HCT116 (cell line): ENCODE measurements at regions not wholly inside any gene's neighbourhood (a gene's known extent, or its start where the extent isn't known, plus 50 kb on each side); places are given as distances from the start of the nearest gene placed in this dataset.

Experiments used
- ATAC-seq: fragments of 200-7000 bp; cut with Tn5 transposase; 2 replicates; pipeline ENCODE4 v1.9.1; 2020; ENCODE audit warnings: mild to moderate bottlenecking, moderate library complexity
- BruUV-seq: library from RNA; stranded (reverse); fragments of 400-500 nt; replicated peaks from 2 replicates; lab custom pipeline; 2021; lab: Mats Ljungman, UMichigan
- CTCF ChIA-PET: fragments of 300-600 bp; sonication (Branson Sonifier 250); formaldehyde crosslinking; loops from one replicate; lab custom pipeline; 2021; ENCODE audit warnings: antibody characterized with exemption; lab: Charles Lee
- POLR2A ChIA-PET: fragments of 300-600, 350-600 bp; sonication (Branson Sonifier 250); formaldehyde crosslinking; loops from one replicate; lab custom pipeline; 2021; ENCODE audit warnings: antibody characterized with exemption; lab: Charles Lee
- RAD21 ChIA-PET, 2 experiments: fragments of 300-600 bp; sonication (Branson Sonifier 250); formaldehyde crosslinking; loops; one replicate each; lab custom pipeline; 2023; ENCODE audit warnings: low total read pairs in 2 of 2; ENCODE audit not compliant: uncharacterized antibody in 2 of 2, unreplicated experiment in 2 of 2, low non-redundant PET in 1 of 2; lab: Charles Lee
- DNase-seq: peaks from one replicate; pipeline ENCODE4 v3.0.0-alpha.2; 2010; ENCODE audit warnings: low read depth, low spot score
- H2AFZ ChIP-seq: fragments of 200-600 bp; shearing (Covaris generic), sonication (generic); 2 replicates; pipeline ENCODE4 v1.6.1; 2017; ENCODE audit warnings: low read depth, mixed run types, mixed read lengths, antibody characterized with exemption, low read length; ENCODE audit not compliant: poor library complexity, severe bottlenecking
- H3K27ac ChIP-seq: 2 replicates; pipeline ENCODE4 v1.5.1; 2012; ENCODE audit warnings: low read depth, low read length
- H3K27me3 ChIP-seq: fragments of 200-600 bp; sonication (generic); 2 replicates; pipeline ENCODE4 v1.6.1; 2016; ENCODE audit warnings: mixed run types, low read length, mixed read lengths; ENCODE audit not compliant: insufficient read depth
- H3K36me3 ChIP-seq, 2 experiments: fragments of 200-500 bp in 1 of 2; fragments of 200-600 bp in 1 of 2; sonication (Bioruptor generic) in 1 of 2; sonication (generic) in 1 of 2; 2 replicates each; pipeline versions ENCODE4 v1.5.1 to v1.6.1; 2014 to 2016; ENCODE audit warnings: low read length in 2 of 2, inconsistent platforms in 1 of 2, mixed read lengths in 1 of 2, mixed run types in 1 of 2; ENCODE audit not compliant: insufficient read depth in 2 of 2, control insufficient read depth in 1 of 2
- H3K4me1 ChIP-seq, 2 experiments: fragments of 200-600 bp in 1 of 2; sonication (generic) in 1 of 2; 2 replicates each; pipeline versions ENCODE4 v1.5.1 to v1.6.1; 2012 to 2017; ENCODE audit warnings: low read length in 2 of 2, inconsistent platforms in 1 of 2, mild to moderate bottlenecking in 1 of 2, mixed read lengths in 1 of 2, mixed run types in 1 of 2, moderate library complexity in 1 of 2; ENCODE audit not compliant: insufficient read depth in 2 of 2, control insufficient read depth in 1 of 2
- H3K4me2 ChIP-seq: fragments of 200-600 bp; sonication (generic); 2 replicates; pipeline ENCODE4 v1.6.1; 2017; ENCODE audit warnings: mixed run types, low read length, mixed read lengths
- H3K4me3 ChIP-seq, 2 experiments: fragments of 200-600 bp in 1 of 2; sonication (generic) in 1 of 2; replicated peaks in 1 of 2; 2 replicates each; pipeline ENCODE4 v1.5.1; 2011 to 2016; ENCODE audit warnings: low read length in 2 of 2, control low read depth in 1 of 2, low read depth in 1 of 2, mild to moderate bottlenecking in 1 of 2, mixed read lengths in 1 of 2, mixed run types in 1 of 2
- H3K79me2 ChIP-seq: fragments of 200-600 bp; sonication (generic); 2 replicates; pipeline ENCODE4 v1.6.1; 2017; ENCODE audit warnings: mild to moderate bottlenecking, mixed run types, low read length, moderate library complexity, mixed read lengths; ENCODE audit not compliant: insufficient read depth
- H3K9ac ChIP-seq: fragments of 200-600 bp; sonication (generic); 2 replicates; pipeline ENCODE4 v1.6.1; 2016; ENCODE audit warnings: low read length, mixed read lengths
- H3K9me2 ChIP-seq: fragments of 200-600 bp; sonication (generic), shearing (Covaris generic); 2 replicates; pipeline ENCODE4 v1.6.1; 2017; ENCODE audit warnings: mixed run types, mild to moderate bottlenecking, moderate library complexity; ENCODE audit not compliant: insufficient read depth
- H3K9me3 ChIP-seq, 2 experiments: fragments of 200-500 bp in 1 of 2; fragments of 200-600 bp in 1 of 2; sonication (Bioruptor generic) in 1 of 2; sonication (generic) in 1 of 2; 2 replicates each; pipeline ENCODE4 v1.6.1; 2014 to 2017; ENCODE audit warnings: low read length in 2 of 2, mixed read lengths in 2 of 2, inconsistent platforms in 1 of 2, low read depth in 1 of 2, mild to moderate bottlenecking in 1 of 2, mixed run types in 1 of 2, moderate library complexity in 1 of 2; ENCODE audit not compliant: control insufficient read depth in 1 of 2, insufficient read depth in 1 of 2
- H4K20me1 ChIP-seq: fragments of 200-600 bp; sonication (generic), shearing (Covaris generic); 2 replicates; pipeline ENCODE4 v1.6.1; 2017; ENCODE audit warnings: mixed run types, mild to moderate bottlenecking, moderate library complexity; ENCODE audit not compliant: insufficient read depth
- CBX3 ChIP-seq: IDR thresholded peaks from 2 replicates; pipeline ENCODE4 v1.6.1; 2012; ENCODE audit warnings: low read depth
- EGR1 ChIP-seq: IDR thresholded peaks from 2 replicates; pipeline ENCODE4 v1.6.1; 2012; ENCODE audit warnings: low read depth
- ELF1 ChIP-seq: IDR thresholded peaks from 2 replicates; pipeline ENCODE4 v1.6.1; 2012; ENCODE audit warnings: low read depth, borderline replicate concordance
- EZH2 ChIP-seq: fragments of 200-600 bp; sonication (generic); IDR thresholded peaks from 2 replicates; pipeline ENCODE4 v1.6.1; 2017; ENCODE audit warnings: antibody characterized with exemption, mixed run types
- EZH2phosphoT487 ChIP-seq: fragments of 200-600 bp; IDR thresholded peaks from 2 replicates; pipeline ENCODE4 v1.6.1; 2018; ENCODE audit warnings: antibody characterized with exemption, borderline replicate concordance
- JUND ChIP-seq: IDR thresholded peaks from 2 replicates; pipeline ENCODE4 v1.6.1; 2012
- SIN3A ChIP-seq: IDR thresholded peaks from 2 replicates; pipeline ENCODE4 v1.6.1; 2012; ENCODE audit warnings: low read depth
- SP1 ChIP-seq: IDR thresholded peaks from 2 replicates; pipeline ENCODE4 v1.6.1; 2012; ENCODE audit warnings: low read depth
- SRF ChIP-seq: IDR thresholded peaks from 2 replicates; pipeline ENCODE4 v1.6.1; 2012; ENCODE audit warnings: low read depth
- TCF7L2 ChIP-seq: IDR thresholded peaks from 2 replicates; pipeline ENCODE4 v1.7.0; 2011; ENCODE audit warnings: borderline replicate concordance, inconsistent platforms; ENCODE audit not compliant: insufficient read depth, insufficient read length; ENCODE audit errors: extremely low read depth
- ZFX ChIP-seq: fragments of 450-650 bp; IDR thresholded peaks from 2 replicates; pipeline ENCODE4 v1.6.1; 2017
- ZNF274 ChIP-seq: fragments of 200-500 bp; sonication (Bioruptor generic); IDR thresholded peaks from 2 replicates; pipeline ENCODE4 v1.6.1; 2014; ENCODE audit warnings: mild to moderate bottlenecking, low read depth, low read length, inconsistent platforms
- intact Hi-C: fragments of 100-400 bp; cut with micrococcal nuclease; formaldehyde crosslinking; loops from 2 replicates; pipeline ENCODE4 v1.10.0; 2022
- TF ChIP-seq, protein P1 (sequence below): IDR thresholded peaks from 2 replicates; pipeline ENCODE4 v1.6.1; 2011; ENCODE audit warnings: mild to moderate bottlenecking, low read length, moderate library complexity; ENCODE audit not compliant: insufficient replicate concordance; ENCODE audit errors: extremely low read depth
- TF ChIP-seq, protein P2 (sequence below): IDR thresholded peaks from 2 replicates; pipeline ENCODE4 v1.6.1; 2012; ENCODE audit warnings: low read depth
- TF ChIP-seq, protein P3 (sequence below), 3 experiments: fragments of 200-600 bp in 1 of 3; sonication (generic) in 1 of 3; IDR thresholded peaks in 2 of 3; conservative IDR thresholded peaks in 1 of 3; 2 replicates each; pipeline ENCODE4 v1.5.1; 2012 to 2017; ENCODE audit warnings: low read depth in 2 of 3, low read length in 2 of 3, antibody characterized with exemption in 1 of 3, borderline replicate concordance in 1 of 3, control low read depth in 1 of 3, mild to moderate bottlenecking in 1 of 3, mixed read lengths in 1 of 3, mixed run types in 1 of 3, moderate library complexity in 1 of 3; ENCODE audit not compliant: insufficient read depth in 1 of 3
- TF ChIP-seq, protein P4 (sequence below): IDR thresholded peaks from 2 replicates; pipeline ENCODE4 v1.6.1; 2012

DNA sequence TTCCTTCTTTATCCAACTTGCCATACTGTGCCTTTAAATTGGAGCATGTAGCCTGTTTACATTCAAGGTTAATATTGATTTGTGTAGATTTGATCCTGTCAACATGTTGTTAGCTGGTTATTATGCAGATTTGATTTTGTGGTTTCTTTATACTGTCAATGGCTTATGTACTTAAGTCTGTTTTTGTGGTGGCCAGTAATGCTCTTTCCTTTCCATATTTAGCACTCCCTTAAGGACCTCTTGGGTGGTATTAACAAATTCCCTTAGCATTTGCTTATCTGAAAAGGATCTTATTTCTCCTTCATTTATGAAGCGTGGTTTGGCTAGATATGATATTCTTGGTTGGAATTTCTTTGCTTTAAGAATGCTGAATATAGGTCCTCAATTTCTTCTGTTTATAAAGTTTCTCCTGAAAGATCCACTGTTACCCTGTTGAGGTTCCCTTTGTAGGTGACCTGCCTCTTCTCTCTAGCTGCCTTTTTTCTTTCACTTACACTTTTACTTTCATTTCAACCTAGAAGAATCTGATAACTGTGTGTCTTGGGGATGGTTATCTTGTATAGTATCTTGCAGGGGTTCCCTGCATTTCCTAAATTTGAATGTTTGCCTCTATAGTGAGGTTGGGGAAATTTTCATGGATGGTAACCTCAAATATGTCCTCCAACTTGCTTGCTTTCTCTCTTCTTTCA is 86.9 kb upstream of the NEGR1 start:
- DNase-seq: no peak

More for the DNA sequence above, 86.9 kb upstream of the NEGR1 start:
- no peaks in the 10 kb centered on the region for H3K79me2 ChIP-seq
- intact Hi-C loops: no loop called here
- H3K9me2 ChIP-seq: no peaks in the 10 kb centered on the region
- no peak overlapping the region for H2AFZ ChIP-seq
- RAD21 ChIA-PET: no interaction called here
- TF ChIP-seq JUND (no peak), EZH2phosphoT487 (no peak), ZFX (no peak), ELF1 (no peak), EZH2 (no peak), SRF (no peak), CBX3 (no peak), TCF7L2 (no peak), SP1 (no peak), SIN3A (no peak), EGR1 (no peak), ZNF274 (no peak)
- TF ChIP-seq, protein P1, sequence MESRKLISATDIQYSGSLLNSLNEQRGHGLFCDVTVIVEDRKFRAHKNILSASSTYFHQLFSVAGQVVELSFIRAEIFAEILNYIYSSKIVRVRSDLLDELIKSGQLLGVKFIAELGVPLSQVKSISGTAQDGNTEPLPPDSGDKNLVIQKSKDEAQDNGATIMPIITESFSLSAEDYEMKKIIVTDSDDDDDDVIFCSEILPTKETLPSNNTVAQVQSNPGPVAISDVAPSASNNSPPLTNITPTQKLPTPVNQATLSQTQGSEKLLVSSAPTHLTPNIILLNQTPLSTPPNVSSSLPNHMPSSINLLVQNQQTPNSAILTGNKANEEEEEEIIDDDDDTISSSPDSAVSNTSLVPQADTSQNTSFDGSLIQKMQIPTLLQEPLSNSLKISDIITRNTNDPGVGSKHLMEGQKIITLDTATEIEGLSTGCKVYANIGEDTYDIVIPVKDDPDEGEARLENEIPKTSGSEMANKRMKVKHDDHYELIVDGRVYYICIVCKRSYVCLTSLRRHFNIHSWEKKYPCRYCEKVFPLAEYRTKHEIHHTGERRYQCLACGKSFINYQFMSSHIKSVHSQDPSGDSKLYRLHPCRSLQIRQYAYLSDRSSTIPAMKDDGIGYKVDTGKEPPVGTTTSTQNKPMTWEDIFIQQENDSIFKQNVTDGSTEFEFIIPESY: no peak
- TF ChIP-seq, protein P2, sequence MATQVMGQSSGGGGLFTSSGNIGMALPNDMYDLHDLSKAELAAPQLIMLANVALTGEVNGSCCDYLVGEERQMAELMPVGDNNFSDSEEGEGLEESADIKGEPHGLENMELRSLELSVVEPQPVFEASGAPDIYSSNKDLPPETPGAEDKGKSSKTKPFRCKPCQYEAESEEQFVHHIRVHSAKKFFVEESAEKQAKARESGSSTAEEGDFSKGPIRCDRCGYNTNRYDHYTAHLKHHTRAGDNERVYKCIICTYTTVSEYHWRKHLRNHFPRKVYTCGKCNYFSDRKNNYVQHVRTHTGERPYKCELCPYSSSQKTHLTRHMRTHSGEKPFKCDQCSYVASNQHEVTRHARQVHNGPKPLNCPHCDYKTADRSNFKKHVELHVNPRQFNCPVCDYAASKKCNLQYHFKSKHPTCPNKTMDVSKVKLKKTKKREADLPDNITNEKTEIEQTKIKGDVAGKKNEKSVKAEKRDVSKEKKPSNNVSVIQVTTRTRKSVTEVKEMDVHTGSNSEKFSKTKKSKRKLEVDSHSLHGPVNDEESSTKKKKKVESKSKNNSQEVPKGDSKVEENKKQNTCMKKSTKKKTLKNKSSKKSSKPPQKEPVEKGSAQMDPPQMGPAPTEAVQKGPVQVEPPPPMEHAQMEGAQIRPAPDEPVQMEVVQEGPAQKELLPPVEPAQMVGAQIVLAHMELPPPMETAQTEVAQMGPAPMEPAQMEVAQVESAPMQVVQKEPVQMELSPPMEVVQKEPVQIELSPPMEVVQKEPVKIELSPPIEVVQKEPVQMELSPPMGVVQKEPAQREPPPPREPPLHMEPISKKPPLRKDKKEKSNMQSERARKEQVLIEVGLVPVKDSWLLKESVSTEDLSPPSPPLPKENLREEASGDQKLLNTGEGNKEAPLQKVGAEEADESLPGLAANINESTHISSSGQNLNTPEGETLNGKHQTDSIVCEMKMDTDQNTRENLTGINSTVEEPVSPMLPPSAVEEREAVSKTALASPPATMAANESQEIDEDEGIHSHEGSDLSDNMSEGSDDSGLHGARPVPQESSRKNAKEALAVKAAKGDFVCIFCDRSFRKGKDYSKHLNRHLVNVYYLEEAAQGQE: no peak
- TF ChIP-seq, protein P3, sequence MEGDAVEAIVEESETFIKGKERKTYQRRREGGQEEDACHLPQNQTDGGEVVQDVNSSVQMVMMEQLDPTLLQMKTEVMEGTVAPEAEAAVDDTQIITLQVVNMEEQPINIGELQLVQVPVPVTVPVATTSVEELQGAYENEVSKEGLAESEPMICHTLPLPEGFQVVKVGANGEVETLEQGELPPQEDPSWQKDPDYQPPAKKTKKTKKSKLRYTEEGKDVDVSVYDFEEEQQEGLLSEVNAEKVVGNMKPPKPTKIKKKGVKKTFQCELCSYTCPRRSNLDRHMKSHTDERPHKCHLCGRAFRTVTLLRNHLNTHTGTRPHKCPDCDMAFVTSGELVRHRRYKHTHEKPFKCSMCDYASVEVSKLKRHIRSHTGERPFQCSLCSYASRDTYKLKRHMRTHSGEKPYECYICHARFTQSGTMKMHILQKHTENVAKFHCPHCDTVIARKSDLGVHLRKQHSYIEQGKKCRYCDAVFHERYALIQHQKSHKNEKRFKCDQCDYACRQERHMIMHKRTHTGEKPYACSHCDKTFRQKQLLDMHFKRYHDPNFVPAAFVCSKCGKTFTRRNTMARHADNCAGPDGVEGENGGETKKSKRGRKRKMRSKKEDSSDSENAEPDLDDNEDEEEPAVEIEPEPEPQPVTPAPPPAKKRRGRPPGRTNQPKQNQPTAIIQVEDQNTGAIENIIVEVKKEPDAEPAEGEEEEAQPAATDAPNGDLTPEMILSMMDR (IDR thresholded peaks at IDR 0.05 in 2 of 3, conservative IDR thresholded peaks at IDR 0.05 in 1 of 3; ENCODE audit: borderline replicate concordance in 1 of 3, insufficient read depth in 1 of 3, low read depth in 2 of 3, low read length in 2 of 3): no peak
- TF ChIP-seq, protein P4, sequence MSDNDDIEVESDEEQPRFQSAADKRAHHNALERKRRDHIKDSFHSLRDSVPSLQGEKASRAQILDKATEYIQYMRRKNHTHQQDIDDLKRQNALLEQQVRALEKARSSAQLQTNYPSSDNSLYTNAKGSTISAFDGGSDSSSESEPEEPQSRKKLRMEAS: no peak
- H3K4me1 ChIP-seq: no peaks in the 10 kb centered on the region
- no peaks in the 10 kb centered on the region for H4K20me1 ChIP-seq
- H3K4me2 ChIP-seq: no peak overlapping the region
- CTCF ChIA-PET: no interaction called here
- no peaks in the 10 kb centered on the region for H3K36me3 ChIP-seq
- BruUV-seq: no TSS peak
- H3K4me3 ChIP-seq: no peak overlapping the region
- H3K9ac ChIP-seq: no peak overlapping the region
- H3K9me3 ChIP-seq: peaks cover 0 to 9% of the 10 kb centered on the region in 2 experiments; a peak in 3 of 4 replicates
- no peak overlapping the region for H3K27ac ChIP-seq
- no peaks in the 10 kb centered on the region for H3K27me3 ChIP-seq
- no peak for ATAC-seq
- POLR2A ChIA-PET: no interaction called here
